ENCODE measurements at regions not wholly inside any gene's neighbourhood (a gene's known extent, or its start where the extent isn't known, plus 50 kb on each side); places are given as distances from the start of the nearest gene placed in this dataset.

- intact Hi-C loops (cut with micrococcal nuclease): no loop called here
- Histone ChIP-seq H3K4me2 (ENCODE audit: low read length) (no peak overlapping the region), H3K4me1 (ENCODE audit: control insufficient read depth in 1 of 2, insufficient read depth in 2 of 2, low read length in 2 of 2) (no peaks in the 10 kb centered on the region), H3K79me2 (ENCODE audit: insufficient read depth, low read length) (no peaks in the 10 kb centered on the region), H3K27ac (ENCODE audit: low read depth, low read length) (no peak overlapping the region), H4K20me1 (ENCODE audit: insufficient read depth) (no peaks in the 10 kb centered on the region), H3K9ac (ENCODE audit: low read length) (no peak overlapping the region), H3K36me3 (ENCODE audit: control insufficient read depth in 1 of 2, insufficient read depth in 2 of 2, low read length in 2 of 2) (no peaks in the 10 kb centered on the region), H3K4me3 (replicated peaks in 1 of 2; ENCODE audit: low read depth in 1 of 2, low read length in 2 of 2) (no peak overlapping the region), H3K9me2 (ENCODE audit: insufficient read depth) (no peaks in the 10 kb centered on the region), H2AFZ (ENCODE audit: low read depth, low read length, poor library complexity, severe bottlenecking) (no peak overlapping the region), H3K9me3 (ENCODE audit: control insufficient read depth in 1 of 2, insufficient read depth in 1 of 2, low read depth in 1 of 2, low read length in 2 of 2) (no peaks in the 10 kb centered on the region; a peak in 1 of 4 replicates), H3K27me3 (ENCODE audit: insufficient read depth, low read length) (no peaks in the 10 kb centered on the region)
- ChIA-PET POLR2A (no interaction called here), CTCF (no interaction called here), RAD21 (ENCODE audit: low non-redundant PET in 1 of 2, low total read pairs in 2 of 2, uncharacterized antibody in 2 of 2, unreplicated experiment in 2 of 2) (no interaction called here)
- no peak for TF ChIP-seq ATF3 (IDR thresholded peaks at IDR 0.05)
- no peak for TF ChIP-seq EGR1 (IDR thresholded peaks at IDR 0.05; ENCODE audit: low read depth)
- no peak for TF ChIP-seq TCF7L2 (IDR thresholded peaks at IDR 0.05; ENCODE audit: borderline replicate concordance, extremely low read depth, insufficient read depth, insufficient read length)
- no peak for TF ChIP-seq SIN3A (IDR thresholded peaks at IDR 0.05; ENCODE audit: low read depth)
- TF ChIP-seq ZBTB33 (IDR thresholded peaks at IDR 0.05; ENCODE audit: extremely low read depth, insufficient replicate concordance, low read length): no peak
- TF ChIP-seq ZNF274 (IDR thresholded peaks at IDR 0.05; ENCODE audit: low read depth, low read length): no peak
- TF ChIP-seq YY1 (IDR thresholded peaks at IDR 0.05; ENCODE audit: extremely low read depth, insufficient replicate concordance, low read depth, low read length): no peak
- no peak for TF ChIP-seq POLR2AphosphoS5 (IDR thresholded peaks at IDR 0.05; ENCODE audit: low read depth, low read length)
- TF ChIP-seq ELF1 (IDR thresholded peaks at IDR 0.05; ENCODE audit: borderline replicate concordance, low read depth): no peak
- TF ChIP-seq SRF (IDR thresholded peaks at IDR 0.05; ENCODE audit: low read depth): no peak
- TF ChIP-seq CEBPB (IDR thresholded peaks at IDR 0.05; ENCODE audit: low read depth): no peak
- TF ChIP-seq, protein P1, sequence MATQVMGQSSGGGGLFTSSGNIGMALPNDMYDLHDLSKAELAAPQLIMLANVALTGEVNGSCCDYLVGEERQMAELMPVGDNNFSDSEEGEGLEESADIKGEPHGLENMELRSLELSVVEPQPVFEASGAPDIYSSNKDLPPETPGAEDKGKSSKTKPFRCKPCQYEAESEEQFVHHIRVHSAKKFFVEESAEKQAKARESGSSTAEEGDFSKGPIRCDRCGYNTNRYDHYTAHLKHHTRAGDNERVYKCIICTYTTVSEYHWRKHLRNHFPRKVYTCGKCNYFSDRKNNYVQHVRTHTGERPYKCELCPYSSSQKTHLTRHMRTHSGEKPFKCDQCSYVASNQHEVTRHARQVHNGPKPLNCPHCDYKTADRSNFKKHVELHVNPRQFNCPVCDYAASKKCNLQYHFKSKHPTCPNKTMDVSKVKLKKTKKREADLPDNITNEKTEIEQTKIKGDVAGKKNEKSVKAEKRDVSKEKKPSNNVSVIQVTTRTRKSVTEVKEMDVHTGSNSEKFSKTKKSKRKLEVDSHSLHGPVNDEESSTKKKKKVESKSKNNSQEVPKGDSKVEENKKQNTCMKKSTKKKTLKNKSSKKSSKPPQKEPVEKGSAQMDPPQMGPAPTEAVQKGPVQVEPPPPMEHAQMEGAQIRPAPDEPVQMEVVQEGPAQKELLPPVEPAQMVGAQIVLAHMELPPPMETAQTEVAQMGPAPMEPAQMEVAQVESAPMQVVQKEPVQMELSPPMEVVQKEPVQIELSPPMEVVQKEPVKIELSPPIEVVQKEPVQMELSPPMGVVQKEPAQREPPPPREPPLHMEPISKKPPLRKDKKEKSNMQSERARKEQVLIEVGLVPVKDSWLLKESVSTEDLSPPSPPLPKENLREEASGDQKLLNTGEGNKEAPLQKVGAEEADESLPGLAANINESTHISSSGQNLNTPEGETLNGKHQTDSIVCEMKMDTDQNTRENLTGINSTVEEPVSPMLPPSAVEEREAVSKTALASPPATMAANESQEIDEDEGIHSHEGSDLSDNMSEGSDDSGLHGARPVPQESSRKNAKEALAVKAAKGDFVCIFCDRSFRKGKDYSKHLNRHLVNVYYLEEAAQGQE (IDR thresholded peaks at IDR 0.05; ENCODE audit: low read depth): no peak
- no peak for TF ChIP-seq SP1 (IDR thresholded peaks at IDR 0.05; ENCODE audit: low read depth)
- TF ChIP-seq CBX3 (IDR thresholded peaks at IDR 0.05; ENCODE audit: low read depth): no peak
- no peak for TF ChIP-seq POLR2A (IDR thresholded peaks at IDR 0.05; ENCODE audit: borderline replicate concordance, extremely low read depth, insufficient read depth, insufficient read length)
- no TSS peak for BruUV-seq (replicated peaks)
- no peak for DNase-seq (ENCODE audit: low read depth, low spot score)
- no peak for ATAC-seq
These were observed 140.8 kb upstream of the ADAMTSL1 start for GRCh38 chr9:18333157-18333556.
